Liver (tissue), 8 donors: ENCODE measurements at regions not wholly inside any gene's neighbourhood (a gene's known extent, or its start where the extent isn't known, plus 50 kb on each side); places are given as distances from the start of the nearest gene placed in this dataset.

Source experiments
- DNase-seq: peaks from one replicate; pipeline ENCODE4 v3.0.0-alpha.2; 2017; ENCODE audit warnings: low spot score
- H3K27ac ChIP-seq, 2 donors: one replicate each; pipeline ENCODE4 v1.7.0; 2013; ENCODE audit warnings: inconsistent platforms in 2 of 2, low read length in 2 of 2, control low read depth in 1 of 2, low read depth in 1 of 2, mild to moderate bottlenecking in 1 of 2
- H3K27me3 ChIP-seq, 4 donors: one replicate each; pipeline versions ENCODE4 v1.6.1 to v1.7.0; 2013; ENCODE audit warnings: low read length in 3 of 4, inconsistent platforms in 1 of 4, mild to moderate bottlenecking in 1 of 4, moderate library complexity in 1 of 4; ENCODE audit not compliant: control insufficient read depth in 4 of 4, insufficient read depth in 4 of 4
- H3K36me3 ChIP-seq, 4 donors: one replicate each; pipeline versions ENCODE4 v1.6.1 to v1.7.0; 2013; ENCODE audit warnings: low read length in 3 of 4, mild to moderate bottlenecking in 3 of 4, low read depth in 1 of 4, moderate library complexity in 1 of 4; ENCODE audit not compliant: control insufficient read depth in 4 of 4, insufficient read depth in 3 of 4
- H3K4me1 ChIP-seq, 4 donors: one replicate each; pipeline versions ENCODE4 v1.6.1 to v1.7.0; 2013; ENCODE audit warnings: low read length in 3 of 4, mild to moderate bottlenecking in 3 of 4, moderate library complexity in 1 of 4; ENCODE audit not compliant: control insufficient read depth in 4 of 4, insufficient read depth in 4 of 4
- H3K4me3 ChIP-seq, 3 donors: one replicate each; pipeline versions ENCODE4 v1.6.1 to v1.7.0; 2013; ENCODE audit warnings: low read length in 3 of 3, control low read depth in 1 of 3, low read depth in 1 of 3, mild to moderate bottlenecking in 1 of 3
- H3K9ac ChIP-seq, 2 donors: one replicate each; pipeline ENCODE4 v1.7.0; 2013; ENCODE audit warnings: low read length in 2 of 2, mild to moderate bottlenecking in 2 of 2, moderate library complexity in 2 of 2, control low read depth in 1 of 2, low read depth in 1 of 2
- H3K9me3 ChIP-seq, 4 donors: one replicate each; pipeline versions ENCODE4 v1.6.1 to v1.7.0; 2013; ENCODE audit warnings: low read length in 3 of 4; ENCODE audit not compliant: control insufficient read depth in 4 of 4
- ATF3 ChIP-seq: IDR thresholded peaks from 2 replicates; pipeline ENCODE4 v1.6.1; 2016; ENCODE audit warnings: antibody characterized with exemption
- CTCF ChIP-seq: fragments of 150-350 bp; IDR thresholded peaks from 2 replicates; pipeline ENCODE4 v1.5.1; 2017; ENCODE audit warnings: improper control_type of control experiment, low read depth, low read length; ENCODE audit not compliant: missing input control
- EGR1 ChIP-seq, 2 donors: IDR thresholded peaks; 2 replicates each; pipeline ENCODE4 v1.6.1; 2016 to 2018; ENCODE audit warnings: antibody characterized with exemption in 2 of 2, low read depth in 2 of 2
- FOXA1 ChIP-seq: IDR thresholded peaks from 2 replicates; pipeline ENCODE4 v1.6.1; 2016; ENCODE audit warnings: antibody characterized with exemption
- FOXA2 ChIP-seq: IDR thresholded peaks from 2 replicates; pipeline ENCODE4 v1.6.1; 2016; ENCODE audit warnings: antibody characterized with exemption
- GABPA ChIP-seq, 2 donors: IDR thresholded peaks in 1 of 2; conservative IDR thresholded peaks in 1 of 2; 2 replicates each; pipeline ENCODE4 v1.6.1; 2016; ENCODE audit warnings: antibody characterized with exemption in 2 of 2, mild to moderate bottlenecking in 1 of 2, moderate library complexity in 1 of 2
- HNF4A ChIP-seq, 2 donors: conservative IDR thresholded peaks; 2 replicates each; pipeline ENCODE4 v1.6.1; 2016; ENCODE audit warnings: antibody characterized with exemption in 2 of 2, mild to moderate bottlenecking in 2 of 2
- HNF4G ChIP-seq: IDR thresholded peaks from 2 replicates; pipeline ENCODE4 v1.6.1; 2016; ENCODE audit warnings: antibody characterized with exemption
- JUND ChIP-seq, 2 donors: IDR thresholded peaks; 2 replicates each; pipeline ENCODE4 v1.6.1; 2016; ENCODE audit warnings: antibody characterized with exemption in 2 of 2
- MAX ChIP-seq: IDR thresholded peaks from 2 replicates; pipeline ENCODE4 v1.6.1; 2016; ENCODE audit warnings: antibody characterized with exemption
- NR2F2 ChIP-seq: IDR thresholded peaks from 2 replicates; pipeline ENCODE4 v1.6.1; 2016; ENCODE audit warnings: antibody characterized with exemption
- RAD21 ChIP-seq, 2 donors: IDR thresholded peaks; 2 replicates each; pipeline ENCODE4 v1.6.1; 2016; ENCODE audit warnings: antibody characterized with exemption in 2 of 2, mild to moderate bottlenecking in 2 of 2
- RXRA ChIP-seq, 2 donors: IDR thresholded peaks; 2 replicates each; pipeline ENCODE4 v1.6.1; 2017 to 2018; ENCODE audit warnings: antibody characterized with exemption in 2 of 2, mild to moderate bottlenecking in 1 of 2
- SP1 ChIP-seq: IDR thresholded peaks from 2 replicates; pipeline ENCODE4 v1.6.1; 2018; ENCODE audit warnings: antibody characterized with exemption, mild to moderate bottlenecking
- TAF1 ChIP-seq: conservative IDR thresholded peaks from 2 replicates; pipeline ENCODE4 v1.6.1; 2016; ENCODE audit warnings: antibody characterized with exemption, mild to moderate bottlenecking
- WGBS: extraction: QIAGEN DNeasy Blood & Tissue Kit; methylation state at CpG from one replicate; pipeline ENCODE4 v1.1.7; 2013; 5-methylcytosine and 5-hydroxymethylcytosine counted together
- TF ChIP-seq, protein P1 (sequence below): IDR thresholded peaks from 2 replicates; pipeline ENCODE4 v1.6.1; 2016; ENCODE audit warnings: antibody characterized with exemption
- donor health status: healthy.
- donor health status: healthy.
- donor health status: healthy.
- donor health status: healthy.
- donor health status: healthy.

DNA sequence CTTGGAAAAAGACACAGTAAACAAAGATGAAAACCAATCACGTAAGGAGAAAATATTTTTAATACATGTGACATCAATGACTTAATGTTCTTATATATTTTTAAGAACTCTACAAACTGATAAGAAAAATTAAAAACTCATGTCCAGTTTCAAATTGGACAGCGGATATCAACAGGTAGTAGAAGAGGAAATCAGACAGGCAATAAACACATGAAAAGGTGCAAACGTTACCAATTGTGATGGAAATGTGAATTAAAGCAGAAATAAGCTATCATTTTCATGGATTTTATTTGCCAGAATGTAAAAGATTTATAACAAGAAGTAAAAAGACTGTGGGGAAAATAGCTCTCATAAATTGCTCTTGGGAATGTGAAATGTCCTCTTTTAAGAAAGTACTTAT is 382.3 kb downstream of the DLEU7 start:
- H3K27me3 ChIP-seq = no peaks in the 10 kb centered on the region
- WGBS = 92% methylated on average over 3 of the region's 3 CpGs
- H3K4me1 ChIP-seq = no peaks in the 10 kb centered on the region
- no peaks in the 10 kb centered on the region for H3K36me3 ChIP-seq
- no peak overlapping the region for H3K27ac ChIP-seq
- H3K9ac ChIP-seq = no peak overlapping the region
- TF ChIP-seq GABPA (IDR thresholded peaks at IDR 0.05 in 1 of 2, conservative IDR thresholded peaks at IDR 0.05 in 1 of 2) = no peak
- TF ChIP-seq RXRA (IDR thresholded peaks at IDR 0.05) = no peak
- no peak for TF ChIP-seq FOXA1
- TF ChIP-seq ATF3 = no peak
- no peak for TF ChIP-seq HNF4A (conservative IDR thresholded peaks at IDR 0.05)
- TF ChIP-seq NR2F2 = no peak
- no peak for TF ChIP-seq FOXA2
- TF ChIP-seq JUND (IDR thresholded peaks at IDR 0.05) = no peak
- no peak for TF ChIP-seq EGR1 (IDR thresholded peaks at IDR 0.05; ENCODE audit: low read depth in 2 of 2)
- no peak for TF ChIP-seq RAD21 (IDR thresholded peaks at IDR 0.05)
- no peak for DNase-seq
- no peaks in the 10 kb centered on the region for H3K9me3 ChIP-seq
- no peak overlapping the region for H3K4me3 ChIP-seq

GRCh38 chr13:50463719-50464118 is 379.8 kb downstream of the DLEU7 start:
- no peaks in the 10 kb centered on the region for H3K9me3 ChIP-seq
- H3K4me1 ChIP-seq = no peaks in the 10 kb centered on the region
- H3K9ac ChIP-seq = no peak overlapping the region
- H3K36me3 ChIP-seq = no peaks in the 10 kb centered on the region
- H3K27me3 ChIP-seq = no peaks in the 10 kb centered on the region
- H3K4me3 ChIP-seq = no peak overlapping the region
- H3K27ac ChIP-seq = no peak overlapping the region
- no peak for DNase-seq
- 94% methylated on average over 3 of the region's 3 CpGs for WGBS
- TF ChIP-seq NR2F2 = no peak
- TF ChIP-seq EGR1 (IDR thresholded peaks at IDR 0.05; ENCODE audit: low read depth in 2 of 2) = no peak
- no peak for TF ChIP-seq RXRA (IDR thresholded peaks at IDR 0.05)
- TF ChIP-seq FOXA1 = no peak
- no peak for TF ChIP-seq FOXA2
- no peak for TF ChIP-seq JUND (IDR thresholded peaks at IDR 0.05)
- no peak for TF ChIP-seq GABPA (IDR thresholded peaks at IDR 0.05 in 1 of 2, conservative IDR thresholded peaks at IDR 0.05 in 1 of 2)
- TF ChIP-seq TAF1 = no peak
- TF ChIP-seq ATF3 = no peak

DNA sequence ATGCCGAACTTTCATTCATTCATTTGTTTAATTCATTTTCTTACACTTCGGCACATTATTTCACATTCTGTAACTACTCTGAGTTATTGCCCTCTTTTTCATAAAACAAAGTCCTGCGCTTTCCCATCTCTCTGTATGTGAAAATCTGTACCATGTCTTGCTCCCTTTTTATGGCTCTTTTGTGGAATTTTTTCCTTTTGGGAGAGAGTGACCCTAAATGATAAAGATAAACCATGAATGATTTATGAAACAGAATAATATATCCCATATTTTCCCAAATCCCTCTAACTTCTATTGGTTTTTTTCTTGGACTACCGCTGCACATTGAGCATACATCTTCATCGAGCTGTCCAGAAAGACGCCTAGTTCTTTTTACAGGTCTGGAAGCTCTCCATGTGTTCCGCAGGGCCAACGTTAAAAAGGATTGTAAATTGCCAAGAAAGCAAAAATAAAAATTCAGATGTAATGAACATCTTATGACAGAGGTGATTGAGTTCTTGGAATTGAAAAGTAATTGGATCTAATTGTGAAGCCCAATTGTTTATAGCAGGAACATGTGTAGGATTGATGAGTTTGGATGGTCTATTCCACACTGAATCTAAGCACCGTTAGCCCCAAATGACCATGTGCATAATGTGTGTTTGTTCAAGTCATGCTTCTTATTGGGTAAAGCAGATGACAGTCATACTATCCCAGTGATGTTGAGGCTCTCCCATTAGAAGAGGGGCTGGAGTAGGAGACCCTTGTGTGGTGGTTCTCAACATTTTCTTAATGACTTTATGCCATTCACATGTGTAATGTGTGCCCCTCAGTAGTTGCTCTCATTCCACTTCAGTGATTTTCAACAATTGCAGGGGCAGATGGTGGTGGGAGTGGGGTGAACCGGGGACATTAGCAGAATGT is 378.9 kb downstream of the DLEU7 start:
- 94% methylated on average over 10 of the region's 10 CpGs for WGBS
- TF ChIP-seq MAX (no peak), HNF4G (no peak)

GRCh38 chr13:50466456-50466855 is 377.0 kb downstream of the DLEU7 start:
- 92% methylated on average over 6 of the region's 6 CpGs for WGBS
- Histone ChIP-seq H3K4me1 (no peaks in the 10 kb centered on the region), H3K27ac (no peak overlapping the region), H3K27me3 (no peaks in the 10 kb centered on the region), H3K4me3 (no peak overlapping the region), H3K36me3 (no peaks in the 10 kb centered on the region), H3K9me3 (no peaks in the 10 kb centered on the region), H3K9ac (no peak overlapping the region)
- no peak for DNase-seq
- TF ChIP-seq MAX = no peak
- no peak for TF ChIP-seq SP1
- TF ChIP-seq FOXA1 = no peak
- TF ChIP-seq NR2F2 = no peak
- TF ChIP-seq ATF3 = no peak
- TF ChIP-seq RAD21 (IDR thresholded peaks at IDR 0.05) = no peak
- no peak for TF ChIP-seq CTCF
- no peak for TF ChIP-seq EGR1 (IDR thresholded peaks at IDR 0.05; ENCODE audit: low read depth in 2 of 2)
- TF ChIP-seq, protein P1, sequence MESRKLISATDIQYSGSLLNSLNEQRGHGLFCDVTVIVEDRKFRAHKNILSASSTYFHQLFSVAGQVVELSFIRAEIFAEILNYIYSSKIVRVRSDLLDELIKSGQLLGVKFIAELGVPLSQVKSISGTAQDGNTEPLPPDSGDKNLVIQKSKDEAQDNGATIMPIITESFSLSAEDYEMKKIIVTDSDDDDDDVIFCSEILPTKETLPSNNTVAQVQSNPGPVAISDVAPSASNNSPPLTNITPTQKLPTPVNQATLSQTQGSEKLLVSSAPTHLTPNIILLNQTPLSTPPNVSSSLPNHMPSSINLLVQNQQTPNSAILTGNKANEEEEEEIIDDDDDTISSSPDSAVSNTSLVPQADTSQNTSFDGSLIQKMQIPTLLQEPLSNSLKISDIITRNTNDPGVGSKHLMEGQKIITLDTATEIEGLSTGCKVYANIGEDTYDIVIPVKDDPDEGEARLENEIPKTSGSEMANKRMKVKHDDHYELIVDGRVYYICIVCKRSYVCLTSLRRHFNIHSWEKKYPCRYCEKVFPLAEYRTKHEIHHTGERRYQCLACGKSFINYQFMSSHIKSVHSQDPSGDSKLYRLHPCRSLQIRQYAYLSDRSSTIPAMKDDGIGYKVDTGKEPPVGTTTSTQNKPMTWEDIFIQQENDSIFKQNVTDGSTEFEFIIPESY = no peak
- no peak for TF ChIP-seq JUND (IDR thresholded peaks at IDR 0.05)
- no peak for TF ChIP-seq TAF1
- no peak for TF ChIP-seq GABPA (IDR thresholded peaks at IDR 0.05 in 1 of 2, conservative IDR thresholded peaks at IDR 0.05 in 1 of 2)

More for the DNA sequence above, 378.9 kb downstream of the DLEU7 start:
- no peaks in the 10 kb centered on the region for H3K36me3 ChIP-seq
- no peaks in the 10 kb centered on the region for H3K27me3 ChIP-seq
- no peak for DNase-seq
- H3K9ac ChIP-seq = no peak overlapping the region
- no peak overlapping the region for H3K4me3 ChIP-seq
- H3K27ac ChIP-seq = no peak overlapping the region
- H3K4me1 ChIP-seq = no peaks in the 10 kb centered on the region
- no peaks in the 10 kb centered on the region for H3K9me3 ChIP-seq
